Cardiac fibroblast (primary cell): ENCODE measurements at regions not wholly inside any gene's neighbourhood (a gene's known extent, or its start where the extent isn't known, plus 50 kb on each side); places are given as distances from the start of the nearest gene placed in this dataset.

Experiments
- DNase-seq, 2 donors: peaks; one replicate each; pipeline versions ENCODE4 v3.0.0 to v3.0.0-alpha.2; 2010; ENCODE audit warnings: low read depth in 2 of 2
- H3K4me3 ChIP-seq, 2 donors: replicated peaks in 1 of 2; 1 replicate in 1 of 2; 2 replicates in 1 of 2; pipeline ENCODE4 v1.5.1; 2011; ENCODE audit warnings: low read depth in 2 of 2, low read length in 2 of 2, mild to moderate bottlenecking in 2 of 2, moderate library complexity in 1 of 2
- TF ChIP-seq, protein P1 (sequence below): IDR thresholded peaks from one replicate; pipeline ENCODE4 v1.5.1; 2011; ENCODE audit warnings: low read depth, mild to moderate bottlenecking, low read length, inconsistent platforms

DNA sequence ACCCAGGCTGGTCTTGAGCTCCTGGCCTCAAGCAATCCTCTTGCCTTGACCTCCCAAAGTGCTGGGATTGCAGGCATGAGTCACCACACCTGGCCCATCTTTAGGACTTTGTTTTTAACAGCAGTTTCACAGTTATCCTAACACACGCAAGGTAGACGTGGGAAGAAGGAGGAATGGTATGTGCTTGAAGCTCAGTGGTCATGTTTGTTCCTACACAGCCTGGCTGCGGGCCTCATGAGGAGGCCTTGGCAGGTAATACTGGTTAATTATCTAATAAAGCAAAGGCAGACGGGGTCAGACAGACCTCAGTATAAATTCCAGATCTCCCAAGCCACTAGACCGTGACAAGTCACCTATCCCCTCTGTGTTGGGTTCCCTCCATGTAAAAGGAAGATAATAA lies 271.8 kb downstream of the PCNX1 start:
- DNase-seq = no peak
- no peak overlapping the region for H3K4me3 ChIP-seq
- TF ChIP-seq, protein P1, sequence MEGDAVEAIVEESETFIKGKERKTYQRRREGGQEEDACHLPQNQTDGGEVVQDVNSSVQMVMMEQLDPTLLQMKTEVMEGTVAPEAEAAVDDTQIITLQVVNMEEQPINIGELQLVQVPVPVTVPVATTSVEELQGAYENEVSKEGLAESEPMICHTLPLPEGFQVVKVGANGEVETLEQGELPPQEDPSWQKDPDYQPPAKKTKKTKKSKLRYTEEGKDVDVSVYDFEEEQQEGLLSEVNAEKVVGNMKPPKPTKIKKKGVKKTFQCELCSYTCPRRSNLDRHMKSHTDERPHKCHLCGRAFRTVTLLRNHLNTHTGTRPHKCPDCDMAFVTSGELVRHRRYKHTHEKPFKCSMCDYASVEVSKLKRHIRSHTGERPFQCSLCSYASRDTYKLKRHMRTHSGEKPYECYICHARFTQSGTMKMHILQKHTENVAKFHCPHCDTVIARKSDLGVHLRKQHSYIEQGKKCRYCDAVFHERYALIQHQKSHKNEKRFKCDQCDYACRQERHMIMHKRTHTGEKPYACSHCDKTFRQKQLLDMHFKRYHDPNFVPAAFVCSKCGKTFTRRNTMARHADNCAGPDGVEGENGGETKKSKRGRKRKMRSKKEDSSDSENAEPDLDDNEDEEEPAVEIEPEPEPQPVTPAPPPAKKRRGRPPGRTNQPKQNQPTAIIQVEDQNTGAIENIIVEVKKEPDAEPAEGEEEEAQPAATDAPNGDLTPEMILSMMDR = no peak

DNA sequence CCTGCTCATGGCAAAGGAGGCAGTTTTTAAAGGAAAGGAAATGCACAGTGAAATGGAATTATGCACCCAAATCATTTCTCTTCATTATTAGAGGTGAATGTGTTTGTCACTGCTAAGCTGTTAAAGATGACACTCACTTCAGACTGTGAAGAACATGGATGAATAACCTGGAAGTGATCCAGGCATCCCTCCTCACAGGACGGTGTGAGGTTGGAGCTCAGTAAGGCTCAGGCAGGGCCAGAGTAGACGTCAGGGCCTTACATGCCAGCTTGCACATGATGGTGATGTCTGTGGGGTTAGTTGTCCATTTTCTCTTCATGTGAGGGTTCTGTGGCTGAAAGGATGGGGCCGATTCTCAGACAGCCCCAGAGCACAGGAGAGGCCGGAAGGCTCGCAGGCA lies 273.1 kb downstream of the PCNX1 start:
- TF ChIP-seq, protein P1 = no peak
- no peak for DNase-seq
- H3K4me3 ChIP-seq = no peak overlapping the region

DNA sequence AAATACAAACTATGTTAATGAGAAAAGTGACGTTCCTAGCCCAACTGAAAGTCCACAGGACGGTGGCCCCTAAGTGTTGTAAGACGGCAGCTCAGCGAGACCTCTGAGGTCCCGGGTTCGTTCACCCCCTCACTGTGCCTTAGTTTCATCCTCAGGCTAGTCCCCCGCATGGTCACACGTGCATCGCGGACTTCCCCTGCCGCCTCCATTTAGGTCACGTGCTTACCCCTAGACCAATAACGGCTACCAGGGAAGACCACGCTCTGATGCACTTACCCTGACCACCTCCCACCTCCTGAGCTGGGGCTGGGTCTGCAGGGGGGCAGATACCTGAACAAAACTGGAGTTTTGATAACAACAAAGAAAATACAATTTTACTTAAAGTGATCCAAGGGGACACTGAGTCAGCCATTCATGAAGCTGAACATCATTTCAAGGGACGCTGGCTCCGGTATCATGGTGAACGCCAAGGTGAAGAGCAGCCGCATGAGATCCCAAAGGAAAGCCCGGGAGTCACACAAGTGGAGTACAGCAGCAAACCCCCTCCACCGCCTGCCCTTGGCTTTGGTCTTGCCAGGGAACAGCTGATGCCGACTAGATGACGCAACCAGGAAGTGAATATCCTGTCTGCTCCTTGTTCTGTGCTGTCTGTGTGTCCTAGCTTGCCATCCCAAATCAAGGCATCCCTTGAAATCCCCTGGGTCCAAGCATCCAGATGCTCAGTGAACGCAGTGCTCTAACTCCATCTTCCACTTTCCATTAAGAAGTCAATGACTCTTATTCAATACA lies 274.1 kb downstream of the PCNX1 start:
- TF ChIP-seq, protein P1 = no peak
- DNase-seq = peak; percentile 19 to 51
- no peak overlapping the region for H3K4me3 ChIP-seq

DNA sequence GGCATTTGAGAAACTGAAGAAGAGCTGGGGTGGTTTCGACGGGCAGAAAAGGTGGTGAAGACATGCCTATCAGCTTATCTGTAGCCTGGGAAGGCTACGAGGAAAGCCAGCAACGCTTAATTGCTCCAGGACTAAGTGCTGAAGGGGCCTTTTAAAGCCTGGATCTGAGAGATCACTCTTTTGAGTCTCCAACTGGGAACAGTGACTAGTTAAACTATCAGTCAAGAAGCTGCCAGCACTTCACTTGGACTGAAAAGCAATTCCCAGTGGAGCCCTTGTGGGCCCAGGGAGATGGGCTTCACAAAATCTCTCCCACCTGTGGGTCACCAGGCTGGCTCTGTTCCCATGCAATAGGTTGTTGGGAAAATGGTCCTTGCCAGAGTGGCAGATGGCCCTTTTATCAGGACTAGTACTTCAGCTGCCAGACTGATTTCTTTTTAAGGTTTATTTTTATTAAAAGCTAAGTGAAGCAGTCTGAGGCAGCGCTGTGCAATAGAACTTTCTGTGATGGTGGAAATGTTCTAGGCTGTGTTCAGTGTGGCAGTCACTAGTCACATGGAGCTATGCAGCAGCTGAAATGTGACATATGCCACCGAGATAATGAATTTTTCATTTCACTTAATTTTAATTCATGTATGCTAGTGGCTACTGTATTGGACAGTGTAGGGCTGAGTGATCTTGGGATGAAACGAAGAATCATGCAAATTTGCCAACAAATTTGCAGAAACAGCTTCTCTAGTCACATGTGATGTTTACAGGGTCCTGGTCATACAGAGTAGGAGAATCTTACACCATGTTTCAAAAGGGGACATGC lies 276.8 kb downstream of the PCNX1 start:
- no peak for DNase-seq
- TF ChIP-seq, protein P1 = no peak
- H3K4me3 ChIP-seq = no peak overlapping the region

DNA sequence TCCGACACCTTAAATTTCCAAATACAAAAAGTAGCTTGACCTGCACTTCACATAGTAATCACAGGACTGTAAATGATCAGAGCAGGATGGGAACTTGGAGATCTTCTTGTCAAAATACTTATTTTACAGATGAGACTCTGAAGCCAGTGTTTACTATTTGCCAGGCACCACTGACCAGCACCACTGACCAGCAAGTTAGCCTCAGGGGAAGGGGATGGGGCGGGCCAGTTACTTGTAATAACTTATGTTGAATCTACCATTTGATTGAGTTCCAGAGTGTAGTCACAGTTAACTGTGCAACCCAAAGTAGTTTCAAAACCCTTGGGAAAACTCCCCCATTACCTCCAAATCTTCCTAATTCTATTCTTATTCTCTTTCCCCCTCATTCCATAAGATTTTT lies 278.4 kb downstream of the PCNX1 start:
- TF ChIP-seq, protein P1 = no peak
- no peak overlapping the region for H3K4me3 ChIP-seq
- DNase-seq = no peak

DNA sequence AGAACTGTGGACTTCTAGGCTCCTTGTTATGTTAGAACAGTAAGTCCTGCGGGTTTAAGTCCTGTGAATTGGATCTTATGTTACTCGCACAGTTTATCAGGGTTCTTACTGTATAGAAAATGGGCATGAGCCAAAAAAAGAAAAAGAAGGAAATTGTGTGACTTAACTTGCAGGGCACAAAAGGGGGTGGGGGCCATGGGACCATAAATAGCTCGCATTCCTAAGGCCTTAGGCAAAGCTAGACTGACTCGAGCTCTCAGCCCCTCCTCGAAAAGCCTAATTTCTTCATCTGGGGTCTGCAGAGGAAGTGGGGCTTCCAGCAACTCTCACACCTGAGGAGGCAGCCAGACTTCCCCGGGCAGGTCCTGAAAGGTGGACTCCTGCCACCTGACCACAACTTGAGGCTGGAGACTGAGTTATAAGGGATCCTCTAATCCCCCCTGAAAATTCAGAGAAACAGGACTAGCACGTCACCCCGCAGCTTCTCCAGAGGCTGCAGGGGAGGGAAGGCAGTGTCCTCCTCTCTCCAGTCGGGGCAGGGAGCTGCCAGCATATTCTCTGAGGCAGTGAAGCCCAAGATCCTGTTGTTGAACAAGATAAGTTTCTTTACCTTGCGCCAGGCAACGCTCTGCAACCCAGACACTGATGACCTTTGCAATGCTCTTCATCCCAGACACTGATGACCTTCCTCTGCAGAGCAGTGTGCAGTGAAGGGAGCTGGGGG lies 280.5 kb downstream of the PCNX1 start:
- H3K4me3 ChIP-seq = no peak overlapping the region
- DNase-seq = peak in 1 of 2 donors; percentile 42
- TF ChIP-seq, protein P1 = no peak
